ENCODE measurements at regions not wholly inside any gene's neighbourhood (a gene's known extent, or its start where the extent isn't known, plus 50 kb on each side); places are given as distances from the start of the nearest gene placed in this dataset.

- no peaks in the 10 kb centered on the region for H3K36me3 ChIP-seq
- peak in 3 of 4 donors; percentile 14 to 34 (median 19) for ATAC-seq
- H3K9me3 ChIP-seq, result no peaks in the 10 kb centered on the region
- H3K4me3 ChIP-seq, result no peak overlapping the region
- H3K27me3 ChIP-seq, result no peaks in the 10 kb centered on the region
- intact Hi-C loops (cut with DNase I), result no loop called here
- 42% methylated on average over 3 of the region's 3 CpGs for WGBS (ENCODE audit: insufficient coverage, low coverage, low lambda C conversion rate, missing lambda C conversion rate)
- no peaks in the 10 kb centered on the region for H3K4me1 ChIP-seq
- TF ChIP-seq CTCF (IDR thresholded peaks at IDR 0.05), result no peak
- TF ChIP-seq POLR2A (IDR thresholded peaks at IDR 0.05), result no peak
- DNase-seq, result no peak
- H3K27ac ChIP-seq, result no peak overlapping the region
Observed at GRCh38 chr3:177694316-177694715, 497.0 kb upstream of the TBL1XR1 start.

GRCh38 chr3:177694951-177695350 is 497.7 kb upstream of the TBL1XR1 start:
- intact Hi-C loops (cut with DNase I), result no loop called here
- no peak for TF ChIP-seq POLR2A (IDR thresholded peaks at IDR 0.05)
- TF ChIP-seq CTCF (IDR thresholded peaks at IDR 0.05), result no peak
- Histone ChIP-seq H3K4me3 (no peak overlapping the region), H3K4me1 (no peaks in the 10 kb centered on the region), H3K27me3 (no peaks in the 10 kb centered on the region), H3K36me3 (no peaks in the 10 kb centered on the region), H3K9me3 (no peaks in the 10 kb centered on the region), H3K27ac (no peak overlapping the region)
- 70% methylated on average over 1 of the region's 1 CpG for WGBS (ENCODE audit: insufficient coverage, low coverage, low lambda C conversion rate, missing lambda C conversion rate)
- DNase-seq (no peak), ATAC-seq (no peak)

GRCh38 chr3:177700117-177700516 is 502.8 kb upstream of the TBL1XR1 start:
- DNase-seq (no peak), ATAC-seq (no peak)
- Histone ChIP-seq H3K36me3 (no peaks in the 10 kb centered on the region), H3K4me1 (no peaks in the 10 kb centered on the region), H3K9me3 (no peaks in the 10 kb centered on the region), H3K27me3 (no peaks in the 10 kb centered on the region), H3K27ac (no peak overlapping the region), H3K4me3 (no peak overlapping the region)
- intact Hi-C loops (cut with DNase I), result no loop called here
- TF ChIP-seq CTCF (IDR thresholded peaks at IDR 0.05), result no peak
- TF ChIP-seq POLR2A (IDR thresholded peaks at IDR 0.05), result no peak
- 72% methylated on average over 3 of the region's 7 CpGs for whole genome bisulfite sequencing (ENCODE audit: insufficient coverage, low coverage, low lambda C conversion rate, missing lambda C conversion rate)

- ATAC-seq, result no peak
- no CpG with 5 or more reads among the region's 3 CpGs for WGBS (ENCODE audit: insufficient coverage, low coverage, low lambda C conversion rate, missing lambda C conversion rate)
- intact Hi-C loops (cut with DNase I), result no loop called here
Observed at GRCh38 chr3:177703788-177704187, 506.5 kb upstream of the TBL1XR1 start.

More at GRCh38 chr3:177703788-177704187, 506.5 kb upstream of the TBL1XR1 start:
- no peaks in the 10 kb centered on the region for H3K27me3 ChIP-seq
- DNase-seq, result no peak
- H3K27ac ChIP-seq, result no peak overlapping the region
- no peaks in the 10 kb centered on the region for H3K9me3 ChIP-seq
- TF ChIP-seq POLR2A (IDR thresholded peaks at IDR 0.05), result no peak
- TF ChIP-seq CTCF (IDR thresholded peaks at IDR 0.05), result no peak
- H3K4me1 ChIP-seq, result no peaks in the 10 kb centered on the region
- H3K4me3 ChIP-seq, result no peak overlapping the region
- no peaks in the 10 kb centered on the region for H3K36me3 ChIP-seq
